ENCODE measurements at regions not wholly inside any gene's neighbourhood (a gene's known extent, or its start where the extent isn't known, plus 50 kb on each side); places are given as distances from the start of the nearest gene placed in this dataset.
"Not testable (repeated sequence)": the region's sequence is repeated elsewhere in the genome, so short reads cannot be mapped to it uniquely, and the experiment has no call there.

DNA sequence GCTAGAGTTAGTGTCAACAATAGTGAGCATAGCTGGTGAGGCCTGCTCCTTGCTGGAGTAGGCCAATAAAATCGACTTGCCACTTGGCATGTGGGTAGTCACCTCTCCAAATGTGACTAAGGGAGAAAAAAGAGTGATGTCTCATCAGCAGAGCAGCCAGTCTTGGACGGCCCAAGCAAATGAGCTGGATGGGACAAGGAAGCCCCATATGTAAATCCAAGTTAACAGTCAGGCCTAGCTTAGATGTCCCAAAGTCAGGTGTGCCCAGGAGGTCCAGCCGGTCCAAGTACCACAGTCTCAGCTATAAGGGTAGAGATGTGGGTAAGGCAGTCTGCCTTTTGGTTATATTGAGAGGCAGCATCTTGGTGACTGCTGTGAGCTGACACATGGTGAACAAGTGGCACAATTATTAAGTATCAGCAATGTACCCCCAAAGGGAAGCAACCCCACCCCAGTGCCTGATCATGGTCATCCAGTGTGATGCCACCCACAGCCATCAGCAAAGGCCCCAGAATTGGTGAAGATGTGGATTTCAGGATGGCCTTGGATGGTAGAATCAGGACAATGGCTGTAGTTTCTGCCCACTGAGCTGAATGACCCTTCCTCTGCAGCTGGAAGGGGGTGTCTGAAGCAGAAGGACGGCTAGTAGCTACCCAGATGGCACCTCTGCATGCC is 83.4 kb downstream of the TNFRSF13B start:
- no peak for DNase-seq (ENCODE audit: low read depth)

DNA sequence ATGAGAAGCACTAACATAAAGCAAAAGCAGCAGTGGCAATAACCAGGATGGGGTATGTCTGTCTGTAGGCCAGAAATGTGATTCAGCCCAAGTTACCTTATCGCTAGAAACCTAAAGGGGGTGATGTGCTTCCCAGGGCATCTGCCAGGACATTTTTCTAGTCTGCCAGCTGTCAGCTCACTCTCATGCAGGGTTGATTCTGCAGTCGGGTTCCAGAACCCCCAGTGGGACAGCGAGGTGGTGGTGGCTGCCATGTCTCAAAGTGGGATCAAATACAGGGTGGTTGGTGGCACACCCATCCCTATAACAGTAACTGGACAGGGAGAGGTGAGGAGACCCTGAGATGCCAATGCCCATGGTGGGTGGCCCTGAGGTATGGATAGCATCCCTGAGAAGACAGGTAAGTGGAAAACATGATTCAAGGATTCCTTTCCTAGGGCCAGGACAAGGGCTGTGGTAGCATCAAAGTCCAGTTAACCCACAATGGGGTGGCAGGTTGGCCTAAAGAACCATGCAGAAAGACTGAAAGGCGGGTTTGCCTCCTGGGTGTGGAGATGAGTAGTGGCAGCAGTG is 84.3 kb downstream of the TNFRSF13B start:
- no peak for DNase-seq (ENCODE audit: low read depth)

DNA sequence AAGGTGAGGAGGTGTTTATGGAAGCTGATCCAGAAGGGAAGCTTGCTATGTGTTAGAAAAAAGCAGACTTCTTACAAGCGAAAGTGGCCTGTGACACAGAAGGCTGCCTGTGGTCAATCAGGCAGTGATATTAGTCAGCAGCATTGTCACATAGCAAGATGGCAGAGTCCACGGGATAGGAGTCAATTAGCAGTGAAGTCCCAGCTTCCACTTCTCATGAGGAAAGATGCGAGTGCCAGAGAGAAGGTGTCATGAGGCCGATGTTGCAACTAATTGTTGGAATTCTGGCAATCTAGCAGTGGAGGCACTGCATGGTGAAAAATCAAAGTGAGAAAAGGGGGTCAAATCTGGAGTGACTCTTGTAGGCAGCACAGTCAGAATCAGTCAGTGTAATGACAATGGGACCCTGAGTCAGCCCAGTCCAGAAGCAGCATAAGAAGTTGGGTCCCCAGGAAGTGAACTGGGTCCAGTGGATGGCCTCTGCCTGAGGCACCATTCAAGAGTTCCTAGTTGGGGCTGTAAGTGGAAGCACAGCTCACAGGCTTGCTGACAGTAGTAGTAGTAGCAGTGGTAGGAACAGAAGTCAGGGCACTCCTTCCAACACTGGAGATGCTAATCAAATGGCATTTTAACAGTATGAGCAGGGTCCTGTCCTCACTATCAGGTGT is 85.1 kb downstream of the TNFRSF13B start:
- peak; percentile 34 for DNase-seq (ENCODE audit: low read depth)

DNA sequence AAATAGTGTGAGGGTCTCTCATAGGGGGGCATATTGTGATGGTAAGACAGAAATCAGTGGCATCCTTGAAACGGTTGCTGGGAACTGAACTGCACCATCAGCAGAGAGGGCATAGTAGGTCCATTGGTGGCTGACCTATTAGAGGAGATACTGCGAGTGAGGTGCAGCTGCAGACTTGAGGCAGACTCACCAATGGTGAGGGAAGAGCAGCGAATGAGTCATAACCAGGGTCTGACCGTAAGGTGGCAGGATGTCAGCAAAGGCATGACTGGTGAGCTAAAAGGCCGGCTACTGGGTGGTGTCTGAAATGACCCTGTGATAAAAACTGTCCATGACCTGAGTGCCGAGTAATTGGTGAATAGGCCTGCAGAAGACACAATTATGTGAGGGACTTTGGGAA is 86.7 kb downstream of the TNFRSF13B start:
- DNase-seq (ENCODE audit: low read depth) = not testable (repeated sequence)

DNA sequence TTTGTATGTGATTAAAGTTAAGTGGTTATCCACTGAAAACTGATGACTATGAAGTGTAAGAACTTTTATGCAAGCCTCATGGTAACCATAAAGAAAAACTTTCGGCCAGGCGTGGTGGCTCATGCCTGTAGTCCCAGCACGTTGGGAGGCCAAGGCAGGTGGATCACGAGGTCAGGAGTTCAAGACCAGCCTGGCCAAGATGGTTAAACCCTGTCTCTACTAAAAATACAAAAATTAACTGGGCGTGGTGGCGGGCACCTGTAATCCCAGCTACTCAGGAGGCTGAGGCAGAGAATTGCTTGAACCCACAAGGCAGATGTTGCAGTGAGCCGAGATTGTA is 89.0 kb downstream of the TNFRSF13B start:
- not testable (repeated sequence) for DNase-seq (ENCODE audit: low read depth)

DNA sequence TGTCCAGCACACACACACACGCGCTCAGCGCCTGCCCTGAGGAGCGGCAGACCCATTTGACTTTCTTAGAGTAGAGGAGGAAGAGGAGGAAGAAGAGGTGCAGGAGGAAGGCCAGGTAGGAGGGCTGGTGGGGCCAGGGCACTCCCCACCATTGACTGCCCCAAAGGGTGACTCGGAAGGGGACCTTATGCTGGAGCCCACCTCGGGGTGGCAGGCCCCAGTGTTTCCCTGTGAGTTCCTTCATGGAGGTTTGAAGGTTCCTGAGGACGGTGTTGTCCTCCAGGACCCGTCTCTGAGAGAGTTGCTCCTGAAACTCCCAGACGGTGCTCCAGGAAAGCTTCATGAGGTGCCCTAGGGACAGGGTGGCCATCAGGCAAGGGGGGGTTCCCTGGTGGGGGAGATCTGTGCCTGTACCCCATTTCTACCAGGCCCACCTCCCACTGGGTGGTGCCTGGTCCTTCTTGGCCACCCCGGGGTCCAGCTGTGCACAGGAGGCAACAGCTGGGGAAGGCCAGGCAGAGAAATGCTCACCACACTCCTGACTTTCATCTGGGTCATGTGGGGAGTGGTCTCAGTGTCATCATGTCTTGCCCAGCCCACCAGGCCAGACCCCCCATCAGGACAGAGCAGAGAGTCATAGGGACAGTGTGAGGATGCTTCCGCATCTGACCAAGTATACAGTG is 89.5 kb downstream of the TNFRSF13B start:
- no peak for DNase-seq (ENCODE audit: low read depth)

DNA sequence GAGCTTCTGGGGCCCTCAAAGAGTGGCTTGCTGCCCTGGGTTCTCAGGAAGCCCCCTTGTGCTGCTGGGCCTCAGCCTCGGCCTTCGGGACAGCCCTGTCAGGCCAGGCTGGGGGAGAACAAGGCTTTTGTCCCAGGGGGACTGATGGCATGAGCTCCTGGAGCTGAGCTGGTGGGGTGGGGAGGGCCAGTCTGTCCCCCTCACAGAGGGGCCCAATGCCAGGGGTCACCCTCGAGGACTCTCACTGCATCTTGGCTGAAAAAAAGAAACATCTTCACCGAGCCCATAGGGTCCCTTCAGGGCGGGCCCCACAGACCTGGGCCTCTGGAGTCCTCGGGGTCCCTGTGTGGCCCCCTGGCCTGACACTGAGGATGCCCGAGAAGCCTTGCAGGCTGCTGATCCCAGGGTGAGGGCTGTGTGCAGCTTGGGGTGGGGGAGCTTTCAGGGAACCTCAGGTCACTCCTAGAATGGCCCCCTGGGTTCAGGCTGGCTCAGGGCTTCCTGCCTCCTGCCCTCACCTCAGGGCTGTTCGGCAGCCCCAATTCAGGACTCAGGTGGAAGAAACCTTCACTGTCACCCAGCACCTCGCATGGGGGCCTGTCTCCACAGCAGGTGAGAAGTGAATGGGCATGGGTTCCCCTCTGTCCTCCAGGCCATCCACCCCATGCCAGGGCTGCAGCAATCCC is 90.5 kb downstream of the TNFRSF13B start:
- DNase-seq (ENCODE audit: low read depth) = no peak

DNA sequence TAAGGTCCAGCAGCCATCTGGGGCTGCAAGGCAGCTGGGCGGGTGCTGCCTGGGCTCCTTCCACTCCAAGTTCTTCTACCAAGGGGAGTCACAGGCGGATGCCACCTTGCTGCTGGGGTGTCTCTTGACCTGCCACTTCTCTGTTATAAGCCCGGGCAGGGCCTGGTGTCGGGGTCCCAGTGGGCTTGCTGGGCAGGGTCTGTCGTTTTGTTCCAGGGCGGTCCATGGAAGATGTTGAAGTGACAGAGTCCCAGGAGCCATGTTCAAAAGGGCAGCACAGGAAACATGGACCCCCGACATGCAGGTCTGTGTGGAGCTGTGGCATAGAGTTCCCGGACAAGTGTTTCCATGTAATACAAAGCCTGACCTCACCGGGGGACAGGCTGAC is 91.1 kb downstream of the TNFRSF13B start:
- DNase-seq (ENCODE audit: low read depth) = no peak

DNA sequence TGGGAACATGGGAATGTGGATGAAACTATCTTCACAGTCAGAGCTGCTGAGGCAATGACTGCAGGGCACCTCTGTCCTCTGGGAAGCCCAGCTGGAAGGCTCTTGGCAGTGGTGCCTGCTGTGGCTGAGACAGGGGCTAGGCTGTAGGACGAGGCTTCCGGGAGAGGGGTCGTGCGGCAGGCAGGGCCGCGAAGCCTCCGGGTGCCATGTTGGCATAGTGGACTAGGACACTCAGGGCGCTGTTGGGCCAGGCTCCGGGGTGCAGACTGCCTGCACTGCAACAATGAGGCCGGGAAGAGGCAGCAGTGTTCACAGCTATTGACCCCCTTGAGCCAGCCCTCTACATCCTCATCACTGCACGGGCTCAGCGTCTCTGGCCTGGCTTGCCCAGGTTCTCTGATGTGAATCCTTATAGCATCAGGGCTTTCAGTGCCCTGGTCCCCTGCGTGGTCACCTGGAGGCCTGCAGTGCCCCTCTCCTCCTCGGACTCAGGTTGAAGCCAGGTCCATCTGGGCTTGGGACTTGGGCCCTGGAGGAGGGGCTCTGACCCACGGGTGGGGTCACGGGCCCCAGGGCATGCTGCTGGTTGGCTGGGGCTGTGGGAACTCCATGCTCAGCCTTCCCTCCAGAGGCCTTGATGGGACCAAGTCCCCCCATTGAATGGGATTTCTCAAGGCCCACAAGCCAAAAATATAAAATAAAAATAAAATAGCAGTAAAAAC is 91.6 kb downstream of the TNFRSF13B start:
- no peak for DNase-seq (ENCODE audit: low read depth)

DNA sequence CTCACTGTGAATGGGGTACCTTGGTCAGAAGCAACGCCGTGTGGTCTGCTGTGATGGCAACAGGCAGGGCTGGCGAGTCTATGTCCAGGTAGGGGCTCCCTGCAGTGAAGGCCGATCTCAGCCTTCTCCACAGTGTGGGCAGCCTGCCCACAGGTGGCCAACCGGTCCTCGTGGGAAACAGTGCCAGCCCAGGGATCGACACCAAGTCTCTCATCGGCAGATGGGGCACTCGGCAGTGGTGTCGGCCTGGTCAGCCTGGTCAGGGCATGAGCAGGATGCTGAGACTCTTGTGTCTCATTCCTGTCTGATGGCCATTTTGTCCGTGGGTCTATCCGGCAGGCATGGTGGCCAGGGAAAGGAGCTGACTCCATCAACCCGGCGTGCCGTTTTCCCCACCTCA is 92.2 kb downstream of the TNFRSF13B start:
- no peak for DNase-seq (ENCODE audit: low read depth)

DNA sequence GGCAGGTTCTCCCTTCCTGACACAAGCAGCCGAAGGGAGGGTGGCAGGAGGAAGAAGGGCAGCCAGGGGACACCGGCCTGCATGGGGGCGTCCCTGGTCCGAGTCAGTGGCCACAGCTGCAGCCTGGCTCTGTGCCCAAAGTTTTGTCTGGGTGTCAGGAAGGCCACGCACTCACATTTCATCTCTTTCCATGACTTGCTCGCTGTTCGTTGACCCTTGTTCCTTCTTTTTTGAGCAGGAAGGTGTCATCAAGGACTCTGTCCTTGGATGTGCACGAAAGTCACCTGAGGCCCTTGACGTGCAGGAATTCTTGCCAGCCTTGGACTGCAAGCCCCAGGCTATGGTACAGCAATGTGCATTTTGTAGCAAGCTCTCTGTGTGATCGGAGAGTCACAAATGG is 93.3 kb downstream of the TNFRSF13B start:
- DNase-seq (ENCODE audit: low read depth) = no peak

DNA sequence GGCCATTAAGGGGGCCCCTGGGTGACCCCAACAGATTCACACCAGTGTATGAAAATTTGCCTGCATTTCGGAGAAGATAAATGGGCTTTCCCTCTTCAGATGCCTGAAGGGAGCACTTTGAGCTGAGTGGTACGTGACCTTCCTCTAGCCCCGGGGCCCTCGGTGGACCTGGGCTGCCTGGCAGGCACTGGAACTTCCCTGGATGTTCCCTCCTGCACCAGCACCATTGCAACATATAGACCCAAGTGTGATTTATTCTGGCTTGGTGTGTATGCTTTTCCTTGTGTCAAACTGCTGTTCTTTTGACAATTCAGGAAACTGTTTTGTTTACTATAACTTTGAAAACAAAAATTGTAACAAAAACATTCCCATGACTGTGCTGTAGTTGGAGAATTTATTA is 93.8 kb downstream of the TNFRSF13B start:
- DNase-seq (ENCODE audit: low read depth) = no peak

DNA sequence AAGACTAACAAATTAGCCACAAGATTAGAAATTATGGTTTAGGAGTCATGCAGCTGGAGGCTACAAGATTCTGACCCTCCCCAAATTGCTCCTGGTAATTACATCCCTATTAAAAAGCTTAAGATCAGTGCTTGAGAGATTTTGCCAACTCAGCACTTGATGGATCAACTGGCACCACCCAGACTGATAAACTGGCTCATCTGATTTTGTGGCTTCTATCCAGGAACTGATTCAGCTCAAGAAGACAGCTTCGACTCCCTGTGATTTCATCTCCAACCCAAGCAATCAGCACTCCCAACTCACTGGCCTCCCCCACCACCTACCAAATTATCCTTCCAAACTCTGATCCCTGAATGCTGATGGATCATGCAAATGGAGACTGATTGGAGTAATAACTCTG is 94.8 kb downstream of the TNFRSF13B start:
- no peak for DNase-seq (ENCODE audit: low read depth)

DNA sequence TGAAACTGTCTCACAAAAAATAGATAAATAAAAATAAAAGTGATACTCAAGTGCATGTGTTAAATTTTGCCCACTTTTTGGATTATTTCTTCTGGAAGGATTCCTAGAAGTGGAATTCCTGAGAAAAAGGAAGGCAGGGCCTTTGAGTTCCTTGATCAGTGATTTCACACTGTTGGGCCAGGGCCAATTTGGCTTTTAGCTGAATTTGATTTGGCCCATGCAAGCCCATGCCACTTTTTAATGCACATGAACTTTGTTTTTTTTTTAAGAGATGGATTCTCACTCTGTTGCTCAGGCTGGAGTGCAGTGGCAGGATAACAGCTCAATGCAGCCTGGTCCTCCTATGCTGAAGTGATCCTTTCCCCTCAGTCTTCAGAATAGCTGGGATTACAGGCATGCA is 96.3 kb downstream of the TNFRSF13B start:
- no peak for DNase-seq (ENCODE audit: low read depth)

DNA sequence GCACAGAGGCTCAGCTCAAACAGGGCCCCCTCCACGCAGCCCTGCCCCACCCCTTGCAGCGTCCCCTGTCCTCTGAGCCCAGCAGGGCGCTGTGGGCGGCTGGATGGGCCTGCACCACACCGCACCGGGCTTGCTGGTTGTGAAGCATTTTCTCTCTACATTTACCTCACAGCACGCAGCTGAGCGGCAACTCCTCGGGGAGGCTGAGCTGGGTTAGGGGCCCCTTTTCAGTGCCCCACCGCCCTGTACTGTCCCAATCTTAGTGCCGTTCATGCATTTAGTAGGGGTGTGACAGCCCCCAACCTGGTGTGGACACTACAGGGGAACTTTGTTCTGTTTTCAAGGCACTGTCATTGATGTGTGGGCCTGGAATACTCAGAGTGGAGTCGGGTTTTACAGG is 97.7 kb downstream of the TNFRSF13B start:
- DNase-seq (ENCODE audit: low read depth) = not testable (repeated sequence)

DNA sequence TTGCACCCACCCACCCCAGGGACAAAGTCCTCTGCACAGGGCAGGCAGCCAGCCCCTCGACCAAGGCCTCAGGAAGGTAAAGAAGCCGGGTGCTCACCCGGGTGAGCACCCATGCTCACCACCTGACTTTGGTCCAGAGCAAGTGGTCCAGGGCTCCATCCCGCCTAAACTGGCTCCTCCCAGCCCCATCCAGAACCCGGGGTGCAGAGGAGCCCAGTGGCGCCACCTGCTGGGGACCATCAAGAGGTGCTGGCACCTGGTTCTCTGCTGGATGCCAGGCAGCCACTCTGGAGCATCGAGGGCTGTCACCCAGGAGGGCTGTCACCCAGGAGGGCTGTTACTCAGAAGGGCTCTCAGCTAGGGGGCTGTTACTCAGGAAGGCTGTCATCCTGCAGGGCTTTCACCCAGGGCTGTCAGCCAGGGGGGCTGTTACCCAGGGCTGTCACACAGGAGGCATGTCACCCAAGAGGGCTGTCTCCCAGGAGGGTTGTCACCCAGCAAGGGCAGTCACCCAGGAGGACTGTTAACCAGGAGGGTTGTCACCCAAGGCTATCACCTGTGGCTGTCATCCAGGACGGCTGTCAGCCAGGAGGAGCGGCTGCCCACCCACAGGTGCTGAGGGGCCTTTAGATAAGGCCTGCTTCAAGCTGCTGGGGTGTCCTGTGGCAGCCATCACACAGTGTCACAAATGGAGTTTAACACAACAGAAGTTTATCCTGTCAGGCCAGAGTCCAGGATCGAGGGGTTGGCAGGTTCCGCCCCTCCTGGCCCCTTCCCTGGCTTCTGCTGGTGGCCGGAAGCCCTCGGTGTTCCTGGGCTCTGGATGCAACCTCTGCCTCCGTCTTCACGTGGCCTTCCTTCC is 98.5 kb downstream of the TNFRSF13B start:
- DNase-seq (ENCODE audit: low read depth) = no peak

DNA sequence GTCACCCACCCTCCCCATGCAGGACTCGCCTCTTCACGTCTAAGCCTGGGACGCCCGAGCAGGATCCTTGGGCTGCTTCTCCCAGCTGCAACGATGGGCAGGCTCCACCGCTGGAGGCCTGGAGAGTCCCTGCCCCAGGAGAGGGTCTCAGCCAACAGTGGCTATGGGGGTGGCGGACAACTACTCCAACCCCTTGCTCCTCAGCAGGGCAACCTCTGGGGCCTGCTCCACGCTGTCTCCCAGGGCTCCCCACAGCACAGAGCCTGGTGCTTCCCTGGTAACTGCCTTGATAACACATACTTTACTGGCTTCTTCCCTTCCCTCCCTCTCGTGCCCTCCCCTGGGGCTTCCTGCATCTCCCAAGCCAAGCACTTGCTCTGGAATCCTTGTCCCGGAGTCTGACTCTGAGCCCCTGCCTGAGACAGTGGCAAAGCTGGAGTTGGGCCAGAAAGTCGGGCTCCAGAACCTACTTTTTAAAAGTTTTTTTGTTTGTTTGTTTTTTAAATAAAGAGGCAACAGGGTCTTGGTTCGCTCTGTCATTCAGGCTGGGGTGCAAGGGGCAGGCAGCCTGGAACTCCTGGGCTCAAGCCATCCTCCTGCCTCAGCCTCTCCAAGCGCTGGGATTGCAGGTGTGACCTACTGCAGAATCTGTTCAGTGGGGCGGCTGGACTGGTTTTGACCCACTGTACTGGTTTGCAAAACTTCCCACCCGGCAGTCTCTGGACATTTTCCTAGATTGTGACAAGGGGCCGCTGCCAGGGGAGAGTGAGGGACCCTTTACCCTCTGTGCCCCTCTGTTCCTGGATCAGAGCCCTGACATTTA is 99.4 kb downstream of the TNFRSF13B start:
- no peak for DNase-seq (ENCODE audit: low read depth)

DNA sequence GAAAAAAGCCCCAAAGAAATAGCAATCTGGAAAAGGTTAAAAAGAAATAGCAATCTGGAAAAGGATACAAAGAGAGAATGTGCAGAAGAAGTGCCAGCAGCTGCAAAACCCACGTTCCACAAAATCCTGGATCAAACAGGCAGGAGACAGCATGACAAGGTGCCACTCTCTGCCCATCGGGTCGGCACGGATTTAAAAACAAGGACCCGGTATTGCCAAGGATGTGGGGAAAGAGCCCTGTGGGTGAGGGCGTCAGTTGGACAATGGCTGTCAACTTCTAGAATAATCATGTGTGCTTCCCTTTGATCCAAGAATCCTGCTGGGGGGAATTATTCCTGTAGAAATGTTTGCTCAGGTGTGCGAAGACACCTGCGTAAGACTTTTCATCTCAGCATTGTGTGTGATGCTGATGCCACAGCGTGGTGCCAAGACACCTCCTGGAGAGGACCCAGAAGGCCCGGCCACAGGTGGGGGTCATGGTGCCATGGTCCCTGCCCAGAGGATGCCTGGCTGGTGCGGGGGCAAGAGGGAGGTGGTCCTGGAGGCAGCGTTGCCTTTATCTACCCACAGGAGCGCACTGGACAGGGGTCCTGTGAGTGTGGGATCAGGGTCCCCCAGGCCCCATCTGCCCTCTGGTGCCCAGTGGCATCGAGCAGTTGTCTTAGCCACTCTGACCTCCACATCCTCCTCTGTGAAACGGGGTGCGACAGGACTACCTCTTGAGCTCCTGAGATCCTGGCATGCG is 100.3 kb downstream of the TNFRSF13B start:
- not testable (repeated sequence) for DNase-seq (ENCODE audit: low read depth)
